Frontal cortex (tissue), 3 donors: ENCODE measurements at regions not wholly inside any gene's neighbourhood (a gene's known extent, or its start where the extent isn't known, plus 50 kb on each side); places are given as distances from the start of the nearest gene placed in this dataset.
"Not testable (repeated sequence)": the region's sequence is repeated elsewhere in the genome, so short reads cannot be mapped to it uniquely, and the experiment has no call there.

Experiments used
- DNase-seq, 2 donors: peaks; one replicate each; pipeline ENCODE4 v3.0.0; 2012; ENCODE audit warnings: low spot score in 2 of 2
- FAIRE-seq: peaks from 2 replicates; lab custom pipeline; 2012; peaks lifted over from hg19 to GRCh38; lab: Jason Lieb, UNC
- donor health status: control.
- donor health status: control.
- donor health status: control.

- DNase-seq (no peak), FAIRE-seq (no peak)
These were observed 59.3 kb downstream of the OXGR1 start for GRCh38 chr13:96934889-96935489.

DNA sequence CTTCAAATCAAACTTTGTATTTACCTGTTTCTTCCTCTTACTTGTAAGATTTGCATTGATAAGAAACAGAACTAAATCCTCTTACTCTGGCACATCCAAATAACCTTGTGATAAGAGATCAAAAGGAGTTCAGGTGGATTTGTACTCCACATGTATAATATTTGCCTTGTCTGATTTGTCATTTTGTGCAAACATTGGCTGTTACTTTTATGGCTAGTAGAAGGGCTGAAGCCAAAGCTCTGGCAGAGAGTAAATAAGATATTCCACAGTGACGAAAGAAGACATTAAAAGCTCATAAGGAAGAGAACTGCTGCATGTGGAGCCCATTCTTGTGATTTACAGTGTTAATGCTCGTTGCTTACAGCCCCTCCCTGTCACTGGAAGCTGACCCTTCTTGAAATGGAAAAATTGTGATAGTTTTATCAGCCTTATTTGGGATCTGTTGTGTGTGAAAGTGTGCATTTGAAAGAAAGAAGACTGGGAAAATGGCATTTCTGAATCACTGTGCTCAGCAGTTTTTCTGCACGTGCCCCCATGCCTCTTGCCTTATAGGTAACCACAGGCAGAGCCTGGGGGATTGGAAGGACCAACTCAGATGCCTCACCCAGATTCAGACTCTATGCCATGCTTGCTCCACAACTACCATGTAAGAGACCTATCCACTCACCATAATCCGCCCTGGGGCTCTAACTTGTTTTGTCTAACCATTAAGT is 68.2 kb downstream of the OXGR1 start:
- no peak for FAIRE-seq
- DNase-seq, result no peak

- no peak for FAIRE-seq
- no peak for DNase-seq
These were observed 68.8 kb downstream of the OXGR1 start for GRCh38 chr13:96925477-96925876.

DNA sequence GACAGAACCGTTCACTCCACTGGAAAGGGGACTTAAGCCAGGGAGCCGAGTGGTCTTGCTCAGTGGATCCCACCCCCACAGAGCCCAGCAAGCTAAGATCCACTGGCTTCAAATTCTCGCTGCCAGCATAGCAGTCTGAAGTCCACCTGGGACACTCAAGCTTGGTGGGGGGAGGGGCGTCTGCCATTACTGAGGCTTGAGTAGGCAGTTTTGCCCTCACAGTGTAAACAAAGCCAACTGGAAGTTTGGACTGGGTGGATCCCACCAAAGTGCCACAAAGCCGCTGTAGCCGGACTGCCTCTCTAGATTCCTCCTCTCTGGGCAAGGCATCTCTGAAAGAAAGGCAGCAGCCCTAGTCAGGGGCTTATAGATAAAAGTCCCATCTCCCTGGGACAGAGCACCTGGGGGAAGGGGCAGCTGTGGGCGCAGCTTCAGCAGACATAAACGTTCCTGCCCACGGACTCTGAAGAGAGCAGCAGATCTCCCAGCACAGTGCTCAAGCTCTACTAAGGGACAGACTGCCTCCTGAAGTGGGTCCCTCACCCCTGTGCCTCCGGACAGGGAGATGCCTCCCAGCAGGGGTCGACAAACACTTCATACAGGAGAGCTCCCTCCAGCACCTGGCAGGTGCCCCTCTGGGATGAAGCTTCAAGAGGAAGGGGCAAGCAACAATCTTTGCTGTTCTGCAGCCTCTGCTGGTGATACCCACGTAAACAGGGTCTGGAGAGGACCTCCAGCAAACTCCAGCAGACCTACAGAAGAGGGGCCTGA is 75.2 kb downstream of the OXGR1 start:
- FAIRE-seq, DNase-seq: not testable (repeated sequence)

DNA sequence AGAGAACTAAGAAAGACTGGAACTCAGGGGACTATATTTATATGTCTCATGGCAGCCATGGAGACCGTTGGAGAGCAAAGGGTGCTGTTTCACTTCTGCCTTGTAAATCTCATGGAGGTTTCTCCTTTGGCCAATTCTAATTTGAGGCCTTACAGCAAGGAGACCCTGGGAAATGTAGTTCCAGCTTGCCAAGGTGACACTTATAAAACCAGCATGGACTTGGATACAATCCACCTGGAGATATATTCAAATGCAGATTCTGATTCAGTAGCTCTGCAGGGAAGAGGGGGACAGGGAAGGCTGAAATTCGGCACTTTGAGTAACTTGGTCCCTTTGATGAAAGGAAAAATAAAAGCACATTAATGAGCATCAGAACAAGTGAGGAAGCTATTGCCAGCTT is 90.0 kb downstream of the OXGR1 start:
- DNase-seq (no peak), FAIRE-seq (no peak)

GRCh38 chr13:96903085-96903484 is 91.2 kb downstream of the OXGR1 start:
- FAIRE-seq (no peak), DNase-seq (no peak)

- FAIRE-seq (no peak), DNase-seq (no peak)
These were observed 93.3 kb downstream of the OXGR1 start for GRCh38 chr13:96900986-96901385.

DNA sequence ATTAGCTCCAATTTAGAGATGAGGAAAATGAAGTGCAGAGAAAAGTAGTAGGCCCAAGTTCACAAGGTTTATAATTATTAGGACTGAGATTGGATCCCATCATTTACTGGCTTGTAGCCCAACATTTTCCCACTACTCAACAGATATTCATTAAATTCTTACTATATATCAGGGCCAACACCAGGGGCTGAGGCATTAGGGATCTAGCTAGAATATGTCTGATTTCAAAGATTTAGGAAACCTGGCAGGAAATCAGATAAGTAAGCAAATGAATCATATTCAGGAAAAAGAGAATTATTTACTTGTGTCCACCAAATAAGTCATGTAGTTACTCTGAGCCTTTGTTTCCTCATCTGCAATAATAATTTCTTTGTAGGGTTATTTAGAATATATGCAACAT is 94.3 kb downstream of the OXGR1 start:
- DNase-seq, result no peak
- FAIRE-seq, result no peak

DNA sequence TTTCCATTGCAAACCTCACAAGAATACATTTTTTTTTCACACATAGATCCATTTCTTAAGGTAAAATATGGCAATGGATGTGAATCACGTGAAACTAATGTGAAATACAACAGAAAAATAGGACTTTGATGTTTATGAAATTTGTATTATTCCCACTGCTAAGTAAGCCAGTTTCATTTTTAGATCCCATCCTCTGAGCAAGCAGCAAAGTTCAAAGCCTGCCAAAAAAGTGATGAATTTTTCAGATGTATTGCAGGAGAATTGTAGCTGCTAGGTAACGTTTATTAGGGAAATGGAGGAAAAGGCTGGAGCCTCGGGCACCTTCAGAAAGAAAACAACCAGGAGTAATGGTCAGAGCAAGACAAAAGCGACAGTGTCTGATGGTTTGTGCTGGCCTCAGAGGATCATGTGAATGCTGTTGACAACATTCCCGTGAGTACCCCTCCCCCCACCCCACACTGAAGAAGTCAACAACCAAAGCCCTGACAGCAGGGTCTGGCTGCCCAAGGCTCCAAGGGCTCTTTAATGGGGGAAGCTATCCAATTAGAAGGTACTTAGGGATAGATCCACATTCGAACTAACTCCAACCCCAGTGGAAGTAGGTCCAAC is 95.5 kb downstream of the OXGR1 start:
- DNase-seq (peak in 1 of 2 donors; percentile 5), FAIRE-seq (no peak)

GRCh38 chr13:96898212-96898611 is 96.1 kb downstream of the OXGR1 start:
- DNase-seq (no peak), FAIRE-seq (no peak)
